Right ventricle myocardium superior (tissue), 1 donor: ENCODE measurements at regions not wholly inside any gene's neighbourhood (a gene's known extent, or its start where the extent isn't known, plus 50 kb on each side); places are given as distances from the start of the nearest gene placed in this dataset.

Experiments
- ATAC-seq: fragments of 200-7000 bp; cut with Tn5 transposase; one replicate; pipeline ENCODE4 v1.9.1; 2020; ENCODE audit warnings: mild to moderate bottlenecking; ENCODE audit not compliant: poor library complexity
- DNase-seq: peaks from one replicate; pipeline ENCODE4 v3.0.0-alpha.2; 2020
- intact Hi-C: fragments of 100-400 bp; cut with DNase I; formaldehyde crosslinking; loops from one replicate; pipeline ENCODE4 v1.11.2; 2022
- donor health status: DM: no; HTN: yes; CAD: no; lungs with severe emphysema.

GRCh38 chr16:86033016-86033474 is 134.1 kb downstream of the IRF8 start:
- intact Hi-C loops = no loop called here
- DNase-seq = no peak

GRCh38 chr16:86033971-86034370 is 135.0 kb downstream of the IRF8 start:
- intact Hi-C loops = no loop called here
- ATAC-seq = no peak
- DNase-seq = no peak

More at GRCh38 chr16:86033016-86033474, 134.1 kb downstream of the IRF8 start:
- ATAC-seq = peak; percentile 41

DNA sequence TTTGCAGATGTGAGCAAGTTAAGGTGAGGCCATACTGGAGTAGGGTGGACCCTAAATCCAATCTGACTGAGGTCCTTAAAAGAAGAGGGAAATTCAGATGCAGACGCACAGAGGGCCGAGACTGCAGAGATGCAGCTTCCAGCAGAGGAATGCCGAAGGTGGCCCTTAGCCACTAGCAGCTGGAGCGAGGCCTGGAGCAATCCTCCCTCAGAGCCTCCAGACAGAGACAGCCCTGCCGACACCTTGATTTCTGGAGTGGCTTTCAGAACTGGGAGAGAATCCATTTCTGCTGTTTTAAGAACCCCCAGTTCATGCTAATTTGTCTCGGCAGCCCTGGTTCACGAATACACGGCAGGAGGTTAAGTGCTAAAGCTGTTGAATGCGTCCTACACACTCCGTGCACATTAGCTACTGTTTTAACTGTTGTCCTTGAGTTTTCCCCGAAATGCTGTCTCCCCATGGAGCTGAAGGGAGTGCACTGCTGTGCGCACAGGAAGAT is 135.5 kb downstream of the IRF8 start:
- no peak for DNase-seq
- intact Hi-C loops = no loop called here
- no peak for ATAC-seq

DNA sequence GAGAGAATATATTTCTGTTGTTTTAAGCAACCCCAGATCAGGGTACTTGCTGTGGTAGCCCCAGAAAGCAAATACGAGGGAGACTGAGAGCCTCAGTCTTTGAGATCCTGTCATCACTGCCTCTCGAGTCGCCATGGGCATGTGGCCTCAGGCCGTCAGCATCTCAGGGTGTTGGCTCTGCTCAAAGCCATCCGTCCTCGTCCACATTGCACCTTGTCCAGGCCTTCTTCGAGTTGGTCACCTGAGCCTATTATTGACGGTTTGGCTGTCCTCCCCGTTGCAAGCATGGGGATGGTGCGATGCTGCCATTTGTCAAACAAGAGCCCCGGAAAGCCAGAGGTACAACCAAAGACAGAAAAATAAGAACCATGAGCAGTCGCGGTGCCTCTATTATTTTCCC is 136.9 kb downstream of the IRF8 start:
- ATAC-seq (no peak), DNase-seq (no peak)
- intact Hi-C loops = no loop called here

GRCh38 chr16:86037999-86038925 is 139.3 kb downstream of the IRF8 start:
- intact Hi-C loops = no loop called here
- ATAC-seq (no peak), DNase-seq (no peak)

DNA sequence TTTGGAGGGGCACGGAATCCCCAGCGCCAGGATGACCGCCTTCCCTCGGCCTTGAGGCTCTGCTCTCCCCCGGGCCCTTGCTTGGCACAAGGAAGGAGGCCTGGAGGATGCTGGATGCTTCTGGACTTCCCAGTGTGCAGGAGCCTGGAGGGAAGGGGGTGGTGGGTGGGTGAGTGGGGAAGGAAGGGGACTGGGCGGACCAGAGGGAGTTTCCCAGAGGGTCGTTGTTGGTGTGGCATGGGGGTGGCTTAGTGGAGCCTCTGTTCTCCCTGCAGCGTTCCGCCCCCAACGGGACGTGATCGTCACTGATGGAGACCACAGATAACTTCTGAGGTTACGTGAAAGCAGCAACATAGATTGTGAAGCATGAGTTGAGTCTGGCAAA is 140.0 kb downstream of the IRF8 start:
- DNase-seq (no peak), ATAC-seq (no peak)
- intact Hi-C loops = no loop called here

GRCh38 chr16:86039606-86040005 is 140.6 kb downstream of the IRF8 start:
- intact Hi-C loops = no loop called here
- ATAC-seq (no peak), DNase-seq (no peak)

- no peak for DNase-seq
- intact Hi-C loops = no loop called here
- no peak for ATAC-seq
These were observed 141.5 kb downstream of the IRF8 start for GRCh38 chr16:86040496-86040895.

DNA sequence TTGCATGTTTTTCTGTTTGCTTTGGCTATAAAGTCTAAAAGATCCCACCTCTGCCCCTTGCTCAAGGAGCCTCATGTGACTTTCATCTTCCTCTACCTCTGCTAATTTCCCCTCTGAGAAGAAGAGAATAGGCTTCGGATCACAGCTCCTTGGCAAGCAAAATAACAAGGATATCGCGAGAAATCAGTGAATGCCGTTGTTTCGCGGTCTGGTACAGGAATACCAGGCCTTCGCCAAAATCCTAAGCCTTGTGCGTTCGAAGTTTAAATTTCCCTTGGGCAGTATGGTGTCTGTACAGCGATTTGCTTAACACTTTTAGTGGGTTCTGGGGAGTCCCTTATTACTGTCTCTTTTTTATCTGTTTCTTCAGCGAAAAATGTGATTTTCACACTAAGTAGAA is 142.3 kb downstream of the IRF8 start:
- DNase-seq (no peak), ATAC-seq (no peak)
- intact Hi-C loops = no loop called here

DNA sequence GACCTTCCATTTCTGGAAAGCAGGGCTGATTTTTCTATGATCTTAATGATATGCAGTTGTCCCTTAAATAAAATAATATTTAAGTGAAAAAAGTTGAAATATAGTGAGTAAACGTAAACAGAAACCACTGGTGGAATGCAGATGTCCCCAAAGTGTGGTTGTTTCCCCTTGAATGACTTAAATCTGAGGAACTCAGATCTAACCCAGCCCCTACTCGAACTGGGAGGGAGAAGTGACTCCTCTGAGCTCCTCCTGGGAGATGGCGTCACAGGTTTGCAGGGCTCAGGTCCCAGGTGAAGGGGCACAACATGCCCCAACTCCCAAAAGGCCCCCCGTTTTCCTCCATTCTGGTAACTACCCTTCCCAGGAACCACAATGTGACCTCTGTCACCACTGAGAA is 142.8 kb downstream of the IRF8 start:
- intact Hi-C loops = no loop called here
- DNase-seq = no peak
- ATAC-seq = no peak

DNA sequence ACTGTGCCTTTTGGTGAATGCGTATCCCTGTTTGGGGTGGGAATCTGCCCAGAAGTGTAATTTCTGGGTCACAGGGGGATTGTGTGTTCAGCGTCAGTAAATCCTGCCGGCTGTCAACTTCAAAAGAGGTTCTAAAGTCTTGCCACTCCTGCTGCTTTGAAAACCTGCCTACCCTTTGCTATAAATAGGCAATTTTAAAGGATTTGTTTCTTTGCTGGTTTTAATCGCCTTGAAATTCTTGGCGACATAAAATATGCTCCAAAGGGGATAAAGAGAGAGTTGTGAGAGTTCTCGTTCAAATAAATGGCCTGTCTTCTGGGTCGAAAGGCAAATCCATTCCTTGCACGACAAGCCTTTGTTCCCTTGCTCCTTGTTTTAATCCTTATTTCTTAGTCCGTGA is 143.4 kb downstream of the IRF8 start:
- DNase-seq (no peak), ATAC-seq (no peak)
- intact Hi-C loops = no loop called here

GRCh38 chr16:86042996-86043725 is 144.2 kb downstream of the IRF8 start:
- DNase-seq (no peak), ATAC-seq (no peak)
- intact Hi-C loops = no loop called here

GRCh38 chr16:86044241-86044671 is 145.3 kb downstream of the IRF8 start:
- peak; percentile 64 for DNase-seq
- ATAC-seq = peak; percentile 41

GRCh38 chr16:86044881-86045590 is 146.1 kb downstream of the IRF8 start:
- DNase-seq (no peak), ATAC-seq (no peak)
- intact Hi-C loops = no loop called here

More at GRCh38 chr16:86044241-86044671, 145.3 kb downstream of the IRF8 start:
- intact Hi-C loops = no loop called here

- DNase-seq (no peak), ATAC-seq (no peak)
- intact Hi-C loops = no loop called here
These were observed 146.6 kb downstream of the IRF8 start for GRCh38 chr16:86045591-86045971.

DNA sequence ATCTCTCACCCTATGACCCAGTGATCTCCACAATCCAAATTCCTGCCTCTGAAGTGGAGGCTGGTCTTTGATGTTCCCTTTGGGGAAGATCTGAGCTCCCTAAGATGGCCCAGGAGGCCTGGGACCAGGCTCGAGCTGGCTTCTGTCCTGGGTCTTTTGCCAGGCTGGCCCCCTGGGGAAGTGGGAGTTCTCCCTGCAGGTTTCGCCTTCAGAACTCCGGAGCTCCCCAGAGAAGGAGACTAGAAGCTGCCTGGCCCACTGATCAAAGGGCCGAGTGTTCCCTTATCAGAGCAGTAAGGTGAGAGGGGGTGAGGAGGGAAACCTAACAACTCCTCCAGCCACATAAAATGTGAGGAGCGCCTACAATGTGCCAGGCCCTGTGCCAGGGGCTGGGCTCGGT is 147.1 kb downstream of the IRF8 start:
- no peak for ATAC-seq
- intact Hi-C loops = no loop called here

DNA sequence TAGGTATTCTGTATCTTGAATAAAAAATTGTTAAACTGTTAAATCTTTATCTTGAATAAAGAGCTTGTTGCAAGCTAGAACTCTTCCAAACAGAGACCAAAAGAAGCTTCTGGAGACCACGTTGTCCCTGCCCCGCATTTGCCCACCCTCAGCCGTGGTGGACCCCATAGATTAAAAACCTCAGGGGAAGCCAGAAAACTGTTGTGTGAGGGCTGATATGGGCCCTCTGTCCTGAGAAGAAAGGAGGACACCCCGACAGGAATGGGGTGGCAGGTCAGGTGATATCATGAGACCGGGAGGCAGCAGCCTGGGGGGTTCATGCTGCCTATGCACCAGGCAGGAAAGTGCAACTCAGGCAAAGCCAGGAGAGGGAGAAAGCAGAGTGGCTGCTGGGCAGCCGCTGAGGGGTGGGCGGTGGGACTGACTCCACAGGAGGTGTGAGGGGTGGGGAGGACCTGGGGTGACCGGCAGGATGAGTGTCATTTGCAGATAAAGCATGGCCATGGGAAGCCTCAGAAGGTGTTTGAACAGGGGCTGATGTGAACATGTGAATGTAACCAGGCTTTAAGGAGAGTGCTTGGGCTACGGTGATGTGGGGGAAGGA is 147.8 kb downstream of the IRF8 start:
- no peak for DNase-seq
- ATAC-seq = no peak
- intact Hi-C loops = no loop called here

More for the DNA sequence above, 147.1 kb downstream of the IRF8 start:
- no peak for DNase-seq

GRCh38 chr16:86048221-86048620 is 149.3 kb downstream of the IRF8 start:
- intact Hi-C loops = no loop called here
- ATAC-seq (no peak), DNase-seq (no peak)
